Liver (tissue), 8 donors: ENCODE measurements at regions not wholly inside any gene's neighbourhood (a gene's known extent, or its start where the extent isn't known, plus 50 kb on each side); places are given as distances from the start of the nearest gene placed in this dataset.

Experiments
- DNase-seq: peaks from one replicate; pipeline ENCODE4 v3.0.0-alpha.2; 2017; ENCODE audit warnings: low spot score
- H3K27ac ChIP-seq, 2 donors: one replicate each; pipeline ENCODE4 v1.7.0; 2013; ENCODE audit warnings: inconsistent platforms in 2 of 2, low read length in 2 of 2, control low read depth in 1 of 2, low read depth in 1 of 2, mild to moderate bottlenecking in 1 of 2
- H3K27me3 ChIP-seq, 4 donors: one replicate each; pipeline versions ENCODE4 v1.6.1 to v1.7.0; 2013; ENCODE audit warnings: low read length in 3 of 4, inconsistent platforms in 1 of 4, mild to moderate bottlenecking in 1 of 4, moderate library complexity in 1 of 4; ENCODE audit not compliant: control insufficient read depth in 4 of 4, insufficient read depth in 4 of 4
- H3K36me3 ChIP-seq, 4 donors: one replicate each; pipeline versions ENCODE4 v1.6.1 to v1.7.0; 2013; ENCODE audit warnings: low read length in 3 of 4, mild to moderate bottlenecking in 3 of 4, low read depth in 1 of 4, moderate library complexity in 1 of 4; ENCODE audit not compliant: control insufficient read depth in 4 of 4, insufficient read depth in 3 of 4
- H3K4me1 ChIP-seq, 4 donors: one replicate each; pipeline versions ENCODE4 v1.6.1 to v1.7.0; 2013; ENCODE audit warnings: low read length in 3 of 4, mild to moderate bottlenecking in 3 of 4, moderate library complexity in 1 of 4; ENCODE audit not compliant: control insufficient read depth in 4 of 4, insufficient read depth in 4 of 4
- H3K4me3 ChIP-seq, 3 donors: one replicate each; pipeline versions ENCODE4 v1.6.1 to v1.7.0; 2013; ENCODE audit warnings: low read length in 3 of 3, control low read depth in 1 of 3, low read depth in 1 of 3, mild to moderate bottlenecking in 1 of 3
- H3K9ac ChIP-seq, 2 donors: one replicate each; pipeline ENCODE4 v1.7.0; 2013; ENCODE audit warnings: low read length in 2 of 2, mild to moderate bottlenecking in 2 of 2, moderate library complexity in 2 of 2, control low read depth in 1 of 2, low read depth in 1 of 2
- H3K9me3 ChIP-seq, 4 donors: one replicate each; pipeline versions ENCODE4 v1.6.1 to v1.7.0; 2013; ENCODE audit warnings: low read length in 3 of 4; ENCODE audit not compliant: control insufficient read depth in 4 of 4
- ATF3 ChIP-seq: IDR thresholded peaks from 2 replicates; pipeline ENCODE4 v1.6.1; 2016; ENCODE audit warnings: antibody characterized with exemption
- CTCF ChIP-seq: fragments of 150-350 bp; IDR thresholded peaks from 2 replicates; pipeline ENCODE4 v1.5.1; 2017; ENCODE audit warnings: improper control_type of control experiment, low read depth, low read length; ENCODE audit not compliant: missing input control
- EGR1 ChIP-seq, 2 donors: IDR thresholded peaks; 2 replicates each; pipeline ENCODE4 v1.6.1; 2016 to 2018; ENCODE audit warnings: antibody characterized with exemption in 2 of 2, low read depth in 2 of 2
- FOXA1 ChIP-seq: IDR thresholded peaks from 2 replicates; pipeline ENCODE4 v1.6.1; 2016; ENCODE audit warnings: antibody characterized with exemption
- FOXA2 ChIP-seq: IDR thresholded peaks from 2 replicates; pipeline ENCODE4 v1.6.1; 2016; ENCODE audit warnings: antibody characterized with exemption
- GABPA ChIP-seq, 2 donors: IDR thresholded peaks in 1 of 2; conservative IDR thresholded peaks in 1 of 2; 2 replicates each; pipeline ENCODE4 v1.6.1; 2016; ENCODE audit warnings: antibody characterized with exemption in 2 of 2, mild to moderate bottlenecking in 1 of 2, moderate library complexity in 1 of 2
- HNF4A ChIP-seq, 2 donors: conservative IDR thresholded peaks; 2 replicates each; pipeline ENCODE4 v1.6.1; 2016; ENCODE audit warnings: antibody characterized with exemption in 2 of 2, mild to moderate bottlenecking in 2 of 2
- HNF4G ChIP-seq: IDR thresholded peaks from 2 replicates; pipeline ENCODE4 v1.6.1; 2016; ENCODE audit warnings: antibody characterized with exemption
- JUND ChIP-seq, 2 donors: IDR thresholded peaks; 2 replicates each; pipeline ENCODE4 v1.6.1; 2016; ENCODE audit warnings: antibody characterized with exemption in 2 of 2
- NR2F2 ChIP-seq: IDR thresholded peaks from 2 replicates; pipeline ENCODE4 v1.6.1; 2016; ENCODE audit warnings: antibody characterized with exemption
- RAD21 ChIP-seq, 2 donors: IDR thresholded peaks; 2 replicates each; pipeline ENCODE4 v1.6.1; 2016; ENCODE audit warnings: antibody characterized with exemption in 2 of 2, mild to moderate bottlenecking in 2 of 2
- RXRA ChIP-seq, 2 donors: IDR thresholded peaks; 2 replicates each; pipeline ENCODE4 v1.6.1; 2017 to 2018; ENCODE audit warnings: antibody characterized with exemption in 2 of 2, mild to moderate bottlenecking in 1 of 2
- SP1 ChIP-seq: IDR thresholded peaks from 2 replicates; pipeline ENCODE4 v1.6.1; 2018; ENCODE audit warnings: antibody characterized with exemption, mild to moderate bottlenecking
- TAF1 ChIP-seq: conservative IDR thresholded peaks from 2 replicates; pipeline ENCODE4 v1.6.1; 2016; ENCODE audit warnings: antibody characterized with exemption, mild to moderate bottlenecking
- WGBS: extraction: QIAGEN DNeasy Blood & Tissue Kit; methylation state at CpG from one replicate; pipeline ENCODE4 v1.1.7; 2013; 5-methylcytosine and 5-hydroxymethylcytosine counted together
- TF ChIP-seq, protein P1 (sequence below): IDR thresholded peaks from 2 replicates; pipeline ENCODE4 v1.6.1; 2016; ENCODE audit warnings: antibody characterized with exemption
- TF ChIP-seq, protein P2 (sequence below): IDR thresholded peaks from 2 replicates; pipeline ENCODE4 v1.6.1; 2016; ENCODE audit warnings: antibody characterized with exemption, mild to moderate bottlenecking
- TF ChIP-seq, protein P3 (sequence below): IDR thresholded peaks from 2 replicates; pipeline ENCODE4 v1.6.1; 2016; ENCODE audit warnings: antibody characterized with exemption
- donor health status: healthy.
- donor health status: healthy.
- donor health status: healthy.
- donor health status: healthy.
- donor health status: healthy.

GRCh38 chr16:81166417-81167300, 70.5 kb upstream of the GCSH start:
- 83% methylated on average over 16 of the region's 16 CpGs for WGBS
- no peak overlapping the region for H3K27ac ChIP-seq
- no peak overlapping the region for H3K4me3 ChIP-seq
- no peaks in the 10 kb centered on the region for H3K36me3 ChIP-seq
- H3K9ac ChIP-seq: no peak overlapping the region
- no peaks in the 10 kb centered on the region for H3K27me3 ChIP-seq
- DNase-seq: no peak
- no peaks in the 10 kb centered on the region for H3K9me3 ChIP-seq
- no peaks in the 10 kb centered on the region for H3K4me1 ChIP-seq
- no peak for TF ChIP-seq FOXA2

GRCh38 chr16:81165411-81166097, 69.4 kb upstream of the GCSH start:
- WGBS: 72% methylated on average over 12 of the region's 12 CpGs
- TF ChIP-seq HNF4A (conservative IDR thresholded peaks at IDR 0.05) (no peak), TAF1 (no peak), RXRA (IDR thresholded peaks at IDR 0.05) (no peak), FOXA1 (no peak), SP1 (no peak), JUND (IDR thresholded peaks at IDR 0.05) (no peak), NR2F2 (no peak), EGR1 (IDR thresholded peaks at IDR 0.05; ENCODE audit: low read depth in 2 of 2) (no peak), HNF4G (no peak), CTCF (no peak), ATF3 (no peak), GABPA (IDR thresholded peaks at IDR 0.05 in 1 of 2, conservative IDR thresholded peaks at IDR 0.05 in 1 of 2) (no peak), FOXA2 (no peak), RAD21 (IDR thresholded peaks at IDR 0.05) (no peak)
- TF ChIP-seq, protein P1, sequence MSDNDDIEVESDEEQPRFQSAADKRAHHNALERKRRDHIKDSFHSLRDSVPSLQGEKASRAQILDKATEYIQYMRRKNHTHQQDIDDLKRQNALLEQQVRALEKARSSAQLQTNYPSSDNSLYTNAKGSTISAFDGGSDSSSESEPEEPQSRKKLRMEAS: no peak
- TF ChIP-seq, protein P2, sequence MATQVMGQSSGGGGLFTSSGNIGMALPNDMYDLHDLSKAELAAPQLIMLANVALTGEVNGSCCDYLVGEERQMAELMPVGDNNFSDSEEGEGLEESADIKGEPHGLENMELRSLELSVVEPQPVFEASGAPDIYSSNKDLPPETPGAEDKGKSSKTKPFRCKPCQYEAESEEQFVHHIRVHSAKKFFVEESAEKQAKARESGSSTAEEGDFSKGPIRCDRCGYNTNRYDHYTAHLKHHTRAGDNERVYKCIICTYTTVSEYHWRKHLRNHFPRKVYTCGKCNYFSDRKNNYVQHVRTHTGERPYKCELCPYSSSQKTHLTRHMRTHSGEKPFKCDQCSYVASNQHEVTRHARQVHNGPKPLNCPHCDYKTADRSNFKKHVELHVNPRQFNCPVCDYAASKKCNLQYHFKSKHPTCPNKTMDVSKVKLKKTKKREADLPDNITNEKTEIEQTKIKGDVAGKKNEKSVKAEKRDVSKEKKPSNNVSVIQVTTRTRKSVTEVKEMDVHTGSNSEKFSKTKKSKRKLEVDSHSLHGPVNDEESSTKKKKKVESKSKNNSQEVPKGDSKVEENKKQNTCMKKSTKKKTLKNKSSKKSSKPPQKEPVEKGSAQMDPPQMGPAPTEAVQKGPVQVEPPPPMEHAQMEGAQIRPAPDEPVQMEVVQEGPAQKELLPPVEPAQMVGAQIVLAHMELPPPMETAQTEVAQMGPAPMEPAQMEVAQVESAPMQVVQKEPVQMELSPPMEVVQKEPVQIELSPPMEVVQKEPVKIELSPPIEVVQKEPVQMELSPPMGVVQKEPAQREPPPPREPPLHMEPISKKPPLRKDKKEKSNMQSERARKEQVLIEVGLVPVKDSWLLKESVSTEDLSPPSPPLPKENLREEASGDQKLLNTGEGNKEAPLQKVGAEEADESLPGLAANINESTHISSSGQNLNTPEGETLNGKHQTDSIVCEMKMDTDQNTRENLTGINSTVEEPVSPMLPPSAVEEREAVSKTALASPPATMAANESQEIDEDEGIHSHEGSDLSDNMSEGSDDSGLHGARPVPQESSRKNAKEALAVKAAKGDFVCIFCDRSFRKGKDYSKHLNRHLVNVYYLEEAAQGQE: no peak
- TF ChIP-seq, protein P3, sequence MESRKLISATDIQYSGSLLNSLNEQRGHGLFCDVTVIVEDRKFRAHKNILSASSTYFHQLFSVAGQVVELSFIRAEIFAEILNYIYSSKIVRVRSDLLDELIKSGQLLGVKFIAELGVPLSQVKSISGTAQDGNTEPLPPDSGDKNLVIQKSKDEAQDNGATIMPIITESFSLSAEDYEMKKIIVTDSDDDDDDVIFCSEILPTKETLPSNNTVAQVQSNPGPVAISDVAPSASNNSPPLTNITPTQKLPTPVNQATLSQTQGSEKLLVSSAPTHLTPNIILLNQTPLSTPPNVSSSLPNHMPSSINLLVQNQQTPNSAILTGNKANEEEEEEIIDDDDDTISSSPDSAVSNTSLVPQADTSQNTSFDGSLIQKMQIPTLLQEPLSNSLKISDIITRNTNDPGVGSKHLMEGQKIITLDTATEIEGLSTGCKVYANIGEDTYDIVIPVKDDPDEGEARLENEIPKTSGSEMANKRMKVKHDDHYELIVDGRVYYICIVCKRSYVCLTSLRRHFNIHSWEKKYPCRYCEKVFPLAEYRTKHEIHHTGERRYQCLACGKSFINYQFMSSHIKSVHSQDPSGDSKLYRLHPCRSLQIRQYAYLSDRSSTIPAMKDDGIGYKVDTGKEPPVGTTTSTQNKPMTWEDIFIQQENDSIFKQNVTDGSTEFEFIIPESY: no peak

More at GRCh38 chr16:81165411-81166097, 69.4 kb upstream of the GCSH start:
- no peak for DNase-seq
- Histone ChIP-seq H3K27me3 (no peaks in the 10 kb centered on the region), H3K36me3 (no peaks in the 10 kb centered on the region), H3K9me3 (no peaks in the 10 kb centered on the region), H3K27ac (no peak overlapping the region), H3K4me1 (no peaks in the 10 kb centered on the region), H3K4me3 (no peak overlapping the region), H3K9ac (no peak overlapping the region)
